ENCODE measurements at regions not wholly inside any gene's neighbourhood (a gene's known extent, or its start where the extent isn't known, plus 50 kb on each side); places are given as distances from the start of the nearest gene placed in this dataset.

DNA sequence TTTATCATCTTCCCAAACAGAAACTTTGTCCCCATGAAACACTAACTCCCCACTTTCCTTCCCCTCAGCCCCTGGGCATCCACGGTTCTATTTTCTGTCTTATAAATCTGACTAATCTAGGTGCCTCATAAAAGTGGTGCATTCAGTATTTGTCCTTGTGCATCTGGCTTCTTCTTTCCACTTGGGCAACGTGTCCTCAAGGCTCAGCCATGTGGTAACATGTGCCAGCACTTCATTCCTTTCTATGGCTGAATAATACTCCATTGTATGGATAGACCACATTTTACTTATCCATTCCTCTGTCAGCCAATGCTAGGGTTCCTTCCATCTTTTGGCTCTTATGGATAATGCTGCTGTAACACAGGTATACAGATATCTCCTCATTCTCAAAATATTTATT is 305.0 kb upstream of the RUNX1 start:
- no peak for DNase-seq

DNA sequence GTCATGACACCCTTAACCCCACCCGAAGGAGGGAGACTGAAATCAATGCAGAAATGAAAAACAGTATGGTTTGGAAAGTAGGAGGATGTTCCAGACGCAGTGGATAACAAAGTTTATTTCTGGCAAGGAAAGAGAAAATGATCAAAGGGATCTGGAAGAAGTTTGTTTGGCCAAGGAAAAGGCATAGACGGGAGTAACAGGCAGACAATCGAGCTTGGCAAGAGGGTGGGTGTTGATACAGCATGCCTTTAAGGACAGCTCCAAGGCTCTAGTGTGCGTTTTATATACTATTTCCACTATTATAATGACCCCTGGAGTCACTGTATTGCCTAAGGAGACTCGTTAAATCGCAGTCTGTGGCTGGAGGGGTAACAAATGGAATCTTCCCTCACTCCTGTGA is 303.7 kb upstream of the RUNX1 start:
- DNase-seq = no peak

GRCh38 chr21:35352066-35352770 is 303.1 kb upstream of the RUNX1 start:
- no peak for DNase-seq

DNA sequence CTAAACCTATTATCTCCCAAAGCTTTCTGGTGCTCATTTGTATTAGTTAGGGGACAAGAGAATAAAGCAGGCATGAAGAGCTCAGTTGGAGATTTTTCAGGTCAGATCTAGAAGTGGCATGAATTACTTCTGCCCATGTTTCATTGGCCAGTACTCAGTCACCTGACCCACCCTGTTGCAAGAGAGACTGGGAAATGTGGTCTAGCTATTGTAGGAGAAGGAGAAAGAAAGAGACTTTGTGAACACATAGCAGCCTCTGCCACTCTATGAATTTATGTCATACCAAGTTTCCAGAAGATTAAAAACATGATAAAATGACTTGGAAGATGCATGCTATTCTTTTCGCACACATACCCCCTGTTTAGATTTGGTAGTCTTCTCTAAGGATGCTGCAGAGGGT is 302.3 kb upstream of the RUNX1 start:
- DNase-seq = no peak

- DNase-seq = no peak
These were observed 301.9 kb upstream of the RUNX1 start for GRCh38 chr21:35350965-35351364.

- no peak for DNase-seq
These were observed 300.4 kb upstream of the RUNX1 start for GRCh38 chr21:35349376-35350080.

DNA sequence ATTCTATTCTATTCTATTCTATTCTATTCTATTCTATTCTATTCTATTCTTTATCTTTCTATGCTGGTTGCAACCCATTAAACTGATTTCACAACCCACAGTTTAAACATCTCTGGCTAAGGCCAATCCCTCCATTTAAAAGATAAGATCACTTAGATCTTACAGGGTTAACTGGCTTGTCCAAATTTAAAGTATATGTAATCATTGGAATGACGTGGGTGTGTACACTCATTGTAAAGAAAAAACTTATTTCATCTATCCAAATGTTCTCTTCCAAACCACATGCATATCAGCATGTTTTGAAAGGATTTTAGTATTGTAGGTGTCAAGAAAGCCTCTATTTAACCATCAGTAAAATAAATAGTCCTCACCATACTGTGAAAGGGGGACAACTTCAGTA is 299.6 kb upstream of the RUNX1 start:
- no peak for DNase-seq

- no peak for DNase-seq
These were observed 297.6 kb upstream of the RUNX1 start for GRCh38 chr21:35346697-35347096.

- no peak for DNase-seq
These were observed 296.9 kb upstream of the RUNX1 start for GRCh38 chr21:35345954-35346353.

- DNase-seq = no peak
These were observed 295.5 kb upstream of the RUNX1 start for GRCh38 chr21:35344582-35344981.

GRCh38 chr21:35343046-35343819 is 294.1 kb upstream of the RUNX1 start:
- no peak for DNase-seq

GRCh38 chr21:35342440-35342839 is 293.3 kb upstream of the RUNX1 start:
- DNase-seq = no peak

DNA sequence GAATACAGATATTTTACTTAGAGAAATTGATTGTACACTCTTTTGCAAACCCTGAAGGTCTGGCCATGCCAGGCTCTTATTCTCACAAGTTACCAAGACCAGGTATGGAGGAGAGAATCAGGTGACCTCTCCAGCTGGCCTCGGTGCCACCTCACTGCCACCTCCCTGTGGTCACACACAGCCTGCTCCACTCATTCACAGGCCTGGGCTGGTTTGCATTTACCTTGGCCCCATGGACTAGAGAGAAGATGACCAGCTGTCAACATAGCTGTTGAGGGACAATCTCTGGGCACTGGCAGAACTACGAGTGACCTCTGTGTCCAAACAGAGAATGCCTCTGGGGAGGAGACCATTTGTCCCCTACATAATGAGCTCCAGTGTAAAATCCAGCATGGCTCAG is 291.2 kb upstream of the RUNX1 start:
- peak; percentile 12 for DNase-seq

DNA sequence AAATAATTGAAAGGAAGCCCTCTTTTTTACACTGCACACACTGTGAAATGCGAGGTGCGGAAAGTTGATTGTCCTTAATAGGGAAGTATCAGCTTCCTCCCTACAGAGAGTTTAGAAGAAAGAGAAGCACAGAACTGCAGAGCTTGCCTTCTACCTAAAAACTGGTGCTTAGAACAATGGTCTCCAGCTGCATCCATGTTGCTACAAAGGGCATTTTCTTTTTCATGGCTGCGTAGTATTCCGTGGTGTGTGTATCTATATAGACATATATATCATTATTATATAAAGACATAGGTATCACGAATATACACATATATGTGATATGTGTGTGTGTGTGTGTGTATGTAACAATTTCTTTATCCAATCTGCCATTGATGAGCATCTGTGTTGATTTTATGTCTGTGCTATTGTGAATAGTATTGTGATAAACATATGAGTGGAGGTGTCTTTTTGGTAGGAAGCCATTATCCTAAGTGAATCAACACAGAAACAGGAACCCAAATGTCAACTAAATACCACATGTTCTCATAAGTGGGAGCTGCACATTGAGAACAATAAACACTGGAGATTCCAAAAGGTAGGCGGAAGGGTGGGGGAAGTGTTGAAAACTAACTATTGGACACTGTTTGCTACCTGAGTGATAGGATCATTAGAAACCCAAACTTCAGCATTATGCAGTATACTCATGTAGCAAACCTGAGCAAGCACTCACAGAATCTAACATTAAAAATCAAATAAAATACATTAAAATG is 290.0 kb upstream of the RUNX1 start:
- no peak for DNase-seq

GRCh38 chr21:35338281-35338680 is 289.2 kb upstream of the RUNX1 start:
- no peak for DNase-seq

DNA sequence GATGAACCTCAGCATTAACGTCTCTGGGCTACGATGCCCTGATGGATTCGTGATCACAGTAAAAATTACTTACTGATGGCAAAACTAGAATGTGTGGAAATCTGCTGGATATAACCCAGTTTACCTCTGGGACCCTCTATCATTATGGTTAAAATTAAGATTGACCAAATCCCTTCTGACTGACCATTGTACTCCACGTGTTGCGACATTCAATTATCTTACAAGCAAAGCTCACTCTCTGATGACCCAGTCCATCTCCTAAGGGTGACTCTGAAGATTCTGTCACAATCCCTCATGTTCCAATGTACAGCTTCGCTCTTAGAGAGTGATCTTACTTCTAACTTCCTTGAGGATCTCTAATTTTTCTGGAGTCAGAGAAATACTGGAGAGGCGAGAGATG is 288.5 kb upstream of the RUNX1 start:
- DNase-seq = no peak

- DNase-seq = no peak
These were observed 287.4 kb upstream of the RUNX1 start for GRCh38 chr21:35336534-35336933.

DNA sequence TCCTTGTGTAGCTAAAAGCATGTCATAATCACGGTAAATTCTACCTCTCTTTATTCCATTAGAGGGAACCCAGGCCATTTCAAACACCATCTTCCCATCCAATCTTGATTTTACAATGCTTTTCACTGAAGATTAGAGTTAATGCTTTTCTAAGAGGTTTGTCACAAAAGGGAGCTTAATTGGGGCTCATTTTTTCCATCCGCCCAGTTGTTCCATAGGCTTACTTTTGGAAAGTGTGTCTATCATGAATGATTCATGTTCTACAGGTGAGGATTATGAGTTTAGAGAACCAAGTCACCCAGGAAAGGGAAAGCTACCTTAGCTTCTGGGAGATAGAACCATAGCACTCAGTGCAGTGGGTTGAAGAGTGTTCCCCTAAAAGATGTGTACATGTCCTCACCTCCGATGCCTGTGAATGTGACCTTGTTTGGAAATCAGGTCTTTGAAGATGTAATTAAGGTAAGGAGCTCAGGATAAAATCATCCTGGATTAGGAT is 286.9 kb upstream of the RUNX1 start:
- no peak for DNase-seq

- no peak for DNase-seq
These were observed 284.9 kb upstream of the RUNX1 start for GRCh38 chr21:35333831-35334618.

- DNase-seq = no peak
These were observed 283.8 kb upstream of the RUNX1 start for GRCh38 chr21:35332841-35333426.

GRCh38 chr21:35329940-35330660 is 281.0 kb upstream of the RUNX1 start:
- no peak for DNase-seq

All from CD4-positive, alpha-beta T cell treated with Interleukin-6 for 4 hours (primary cell).